Fibroblast of the aortic adventitia (primary cell): ENCODE measurements at regions not wholly inside any gene's neighbourhood (a gene's known extent, or its start where the extent isn't known, plus 50 kb on each side); places are given as distances from the start of the nearest gene placed in this dataset.

Experiments
- DNase-seq: peaks from one replicate; pipeline ENCODE4 v3.0.0-alpha.2; 2010; ENCODE audit warnings: low read depth
- H3K4me3 ChIP-seq: 2 replicates; pipeline ENCODE4 v1.5.1; 2011; ENCODE audit warnings: low read depth, mild to moderate bottlenecking, control low read depth, low read length, moderate library complexity
- CTCF ChIP-seq: IDR thresholded peaks from 2 replicates; pipeline ENCODE4 v1.5.1; 2011; ENCODE audit warnings: mild to moderate bottlenecking, low read length, control low read depth, inconsistent platforms; ENCODE audit not compliant: insufficient read depth

- no peak overlapping the region for H3K4me3 ChIP-seq
- no peak for TF ChIP-seq CTCF
- DNase-seq, result no peak
Measured at GRCh38 chr1:58107943-58108342, 438.6 kb downstream of the OMA1 start.

- no peak for TF ChIP-seq CTCF
- H3K4me3 ChIP-seq, result no peak overlapping the region
- DNase-seq, result no peak
Measured at GRCh38 chr1:58104960-58105359, 441.6 kb downstream of the OMA1 start.

GRCh38 chr1:58096714-58097113 is 449.8 kb downstream of the OMA1 start:
- no peak overlapping the region for H3K4me3 ChIP-seq
- no peak for DNase-seq
- TF ChIP-seq CTCF, result no peak

GRCh38 chr1:58095183-58095582 is 451.3 kb downstream of the OMA1 start:
- TF ChIP-seq CTCF, result no peak
- no peak for DNase-seq
- H3K4me3 ChIP-seq, result no peak overlapping the region

- no peak overlapping the region for H3K4me3 ChIP-seq
- no peak for TF ChIP-seq CTCF
- DNase-seq, result no peak
Measured at GRCh38 chr1:58094221-58094620, 452.3 kb downstream of the OMA1 start.

GRCh38 chr1:58090640-58091039 is 455.9 kb downstream of the OMA1 start:
- DNase-seq, result no peak
- no peak for TF ChIP-seq CTCF
- H3K4me3 ChIP-seq, result no peak overlapping the region

- TF ChIP-seq CTCF, result no peak
- no peak for DNase-seq
Measured at GRCh38 chr1:58089898-58090534, 456.5 kb downstream of the OMA1 start.

More at GRCh38 chr1:58089898-58090534, 456.5 kb downstream of the OMA1 start:
- no peak overlapping the region for H3K4me3 ChIP-seq
